ENCODE measurements at regions not wholly inside any gene's neighbourhood (a gene's known extent, or its start where the extent isn't known, plus 50 kb on each side); places are given as distances from the start of the nearest gene placed in this dataset.

- TF ChIP-seq POLR2A (IDR thresholded peaks at IDR 0.05; ENCODE audit: low read depth, low read length) (no peak), TAF1 (IDR thresholded peaks at IDR 0.05; ENCODE audit: borderline replicate concordance, low read depth, low read length) (no peak)
Measured at GRCh38 chr2:37477921-37478320, 133.5 kb downstream of the QPCT start.
